SK-N-MC (cell line): ENCODE measurements at regions not wholly inside any gene's neighbourhood (a gene's known extent, or its start where the extent isn't known, plus 50 kb on each side); places are given as distances from the start of the nearest gene placed in this dataset.

Source experiments
- EZH2 ChIP-seq: fragments of 200-600 bp; sonication (generic); IDR thresholded peaks from one replicate; pipeline ENCODE4 v1.6.1; 2017; ENCODE audit warnings: antibody characterized with exemption
- FOXP2 ChIP-seq: optimal IDR thresholded peaks from 2 replicates; pipeline ENCODE3; 2011; ENCODE audit warnings: mild to moderate bottlenecking, moderate library complexity; ENCODE audit not compliant: insufficient read depth; ENCODE audit errors: extremely low read length, control extremely low read depth
- POLR2AphosphoS5 ChIP-seq: IDR thresholded peaks from 2 replicates; pipeline ENCODE4 v1.6.1; 2012; ENCODE audit warnings: mild to moderate bottlenecking, low read depth, low read length, borderline replicate concordance

GRCh38 chr2:164014791-164015190, 279.0 kb upstream of the FIGN start:
- TF ChIP-seq EZH2 (no peak), POLR2AphosphoS5 (no peak), FOXP2 (no peak)
